Loucy (cell line): ENCODE measurements at regions not wholly inside any gene's neighbourhood (a gene's known extent, or its start where the extent isn't known, plus 50 kb on each side); places are given as distances from the start of the nearest gene placed in this dataset.

Experiments used
- H2AFZ ChIP-seq: fragments of 200-600 bp; sonication (generic); 2 replicates; pipeline ENCODE4 v1.6.0; 2016; ENCODE audit warnings: antibody characterized with exemption, mild to moderate bottlenecking, low read length, moderate library complexity
- H3F3A ChIP-seq: fragments of 200-600 bp; 2 replicates; pipeline ENCODE4 v1.6.0; 2016; ENCODE audit warnings: antibody characterized with exemption, low read depth, mild to moderate bottlenecking
- H3K27me3 ChIP-seq: fragments of 200-600 bp; sonication (generic); 2 replicates; pipeline ENCODE4 v1.6.1; 2014; ENCODE audit warnings: low read length, mild to moderate bottlenecking; ENCODE audit not compliant: insufficient read depth, poor library complexity, severe bottlenecking
- H3K36me3 ChIP-seq: fragments of 200-600 bp; sonication (generic); 2 replicates; pipeline ENCODE4 v1.6.1; 2016; ENCODE audit warnings: low read length; ENCODE audit not compliant: insufficient read depth
- H3K4me1 ChIP-seq: fragments of 200-600 bp; sonication (generic); 2 replicates; pipeline ENCODE4 v1.5.1; 2014; ENCODE audit warnings: low read length, mild to moderate bottlenecking; ENCODE audit not compliant: insufficient read depth, poor library complexity, severe bottlenecking
- H3K4me2 ChIP-seq: fragments of 200-600 bp; sonication (generic); 2 replicates; pipeline ENCODE4 v1.6.0; 2014; ENCODE audit warnings: antibody characterized with exemption, low read length, low read depth, mild to moderate bottlenecking; ENCODE audit not compliant: poor library complexity, severe bottlenecking
- H3K4me3 ChIP-seq: fragments of 200-600 bp; sonication (generic); 2 replicates; pipeline ENCODE4 v1.5.1; 2014; ENCODE audit warnings: low read length, mild to moderate bottlenecking, mixed read lengths; ENCODE audit not compliant: poor library complexity, severe bottlenecking
- H3K79me2 ChIP-seq: fragments of 200-600 bp; sonication (generic); 2 replicates; pipeline ENCODE4 v1.6.1; 2014; ENCODE audit warnings: low read length; ENCODE audit not compliant: insufficient read depth
- H3K9ac ChIP-seq: fragments of 200-600 bp; sonication (generic); 2 replicates; pipeline ENCODE4 v1.6.0; 2014; ENCODE audit warnings: mild to moderate bottlenecking, low read depth, low read length, moderate library complexity; ENCODE audit not compliant: poor library complexity, severe bottlenecking
- H3K9me2 ChIP-seq: fragments of 200-600 bp; sonication (generic); replicated peaks from 2 replicates; pipeline ENCODE4 v1.6.1; 2016; ENCODE audit warnings: low read depth, low read length, mixed read lengths
- H3K9me3 ChIP-seq: fragments of 200-600 bp; sonication (generic); 2 replicates; pipeline ENCODE4 v1.6.1; 2014; ENCODE audit warnings: mild to moderate bottlenecking, antibody characterized with exemption, low read length, low read depth; ENCODE audit not compliant: insufficient read depth
- H4K20me1 ChIP-seq: fragments of 200-600 bp; sonication (generic); 2 replicates; pipeline ENCODE4 v1.6.0; 2014; ENCODE audit warnings: antibody characterized with exemption, low read length, mild to moderate bottlenecking; ENCODE audit not compliant: insufficient read depth, poor library complexity, severe bottlenecking
- EZH2phosphoT487 ChIP-seq: fragments of 200-600 bp; IDR thresholded peaks from 2 replicates; pipeline ENCODE4 v1.6.1; 2018; ENCODE audit warnings: antibody characterized with exemption, mild to moderate bottlenecking, moderate library complexity, borderline replicate concordance
- TF ChIP-seq, protein P1 (sequence below): fragments of 200-600 bp; sonication (generic); conservative IDR thresholded peaks from 2 replicates; pipeline ENCODE4 v1.5.1; 2014; ENCODE audit warnings: mild to moderate bottlenecking, antibody characterized with exemption, low read length

- H3K36me3 ChIP-seq, result no peaks in the 10 kb centered on the region
- no peak overlapping the region for H2AFZ ChIP-seq
- no peaks in the 10 kb centered on the region for H4K20me1 ChIP-seq
- no peaks in the 10 kb centered on the region for H3K4me1 ChIP-seq
- TF ChIP-seq EZH2phosphoT487, result no peak
- TF ChIP-seq, protein P1, sequence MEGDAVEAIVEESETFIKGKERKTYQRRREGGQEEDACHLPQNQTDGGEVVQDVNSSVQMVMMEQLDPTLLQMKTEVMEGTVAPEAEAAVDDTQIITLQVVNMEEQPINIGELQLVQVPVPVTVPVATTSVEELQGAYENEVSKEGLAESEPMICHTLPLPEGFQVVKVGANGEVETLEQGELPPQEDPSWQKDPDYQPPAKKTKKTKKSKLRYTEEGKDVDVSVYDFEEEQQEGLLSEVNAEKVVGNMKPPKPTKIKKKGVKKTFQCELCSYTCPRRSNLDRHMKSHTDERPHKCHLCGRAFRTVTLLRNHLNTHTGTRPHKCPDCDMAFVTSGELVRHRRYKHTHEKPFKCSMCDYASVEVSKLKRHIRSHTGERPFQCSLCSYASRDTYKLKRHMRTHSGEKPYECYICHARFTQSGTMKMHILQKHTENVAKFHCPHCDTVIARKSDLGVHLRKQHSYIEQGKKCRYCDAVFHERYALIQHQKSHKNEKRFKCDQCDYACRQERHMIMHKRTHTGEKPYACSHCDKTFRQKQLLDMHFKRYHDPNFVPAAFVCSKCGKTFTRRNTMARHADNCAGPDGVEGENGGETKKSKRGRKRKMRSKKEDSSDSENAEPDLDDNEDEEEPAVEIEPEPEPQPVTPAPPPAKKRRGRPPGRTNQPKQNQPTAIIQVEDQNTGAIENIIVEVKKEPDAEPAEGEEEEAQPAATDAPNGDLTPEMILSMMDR, result no peak
- H3K9me3 ChIP-seq, result peaks cover 4% of the 10 kb centered on the region; the same call in 1 of the 2 replicates
- H3K27me3 ChIP-seq, result no peaks in the 10 kb centered on the region
- no peak overlapping the region for H3K4me3 ChIP-seq
- no peaks in the 10 kb centered on the region for H3K79me2 ChIP-seq
- H3F3A ChIP-seq, result no peaks in the 10 kb centered on the region
- H3K9ac ChIP-seq, result no peak overlapping the region
- H3K4me2 ChIP-seq, result no peak overlapping the region
- H3K9me2 ChIP-seq, result no peaks in the 10 kb centered on the region
These were observed 113.0 kb downstream of the LRATD1 start for GRCh38 chr2:14745288-14746076.

DNA sequence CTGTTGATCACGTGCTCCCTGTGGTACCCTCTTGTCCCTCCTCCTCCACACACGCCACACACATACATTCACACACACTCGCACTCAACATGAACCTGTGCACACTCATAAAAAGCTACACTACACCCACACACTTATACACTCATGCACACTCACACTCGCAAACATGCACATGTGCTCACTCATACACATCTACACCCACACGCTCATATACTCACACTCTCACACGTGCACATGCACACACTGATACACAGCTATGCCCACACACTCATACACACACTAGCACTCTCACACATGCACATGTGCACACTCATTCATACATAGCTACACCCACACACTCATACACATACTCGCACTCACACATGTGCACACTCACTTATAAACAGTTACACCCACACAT, 113.6 kb downstream of the LRATD1 start:
- H3F3A ChIP-seq, result no peaks in the 10 kb centered on the region
- H4K20me1 ChIP-seq, result no peaks in the 10 kb centered on the region
- no peak overlapping the region for H3K4me3 ChIP-seq
- no peak overlapping the region for H3K9ac ChIP-seq
- no peaks in the 10 kb centered on the region for H3K79me2 ChIP-seq
- H3K4me2 ChIP-seq, result no peak overlapping the region
- no peak overlapping the region for H2AFZ ChIP-seq
- TF ChIP-seq, protein P1, result no peak
- TF ChIP-seq EZH2phosphoT487, result no peak
- H3K27me3 ChIP-seq, result no peaks in the 10 kb centered on the region
- peaks cover 4% of the 10 kb centered on the region; the same call in 1 of the 2 replicates for H3K9me3 ChIP-seq
- H3K36me3 ChIP-seq, result no peaks in the 10 kb centered on the region
- H3K9me2 ChIP-seq, result no peaks in the 10 kb centered on the region
- no peaks in the 10 kb centered on the region for H3K4me1 ChIP-seq

DNA sequence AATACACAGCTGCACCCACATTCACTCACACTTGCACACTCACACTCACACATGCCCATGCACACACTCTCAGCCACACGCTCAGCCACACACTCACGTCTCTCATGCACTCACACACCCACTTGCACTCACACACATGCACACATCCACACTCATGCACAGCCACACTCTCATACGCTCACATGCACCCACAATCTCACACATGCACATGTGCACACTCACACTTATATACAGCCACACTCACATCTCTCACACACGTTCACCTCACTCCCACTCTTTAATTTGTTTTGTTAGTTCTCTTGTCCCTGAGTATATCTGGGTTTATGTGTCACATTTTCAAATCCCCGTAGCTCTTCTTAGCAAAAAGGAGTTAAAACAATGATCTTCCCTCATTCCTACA, 114.9 kb downstream of the LRATD1 start:
- Histone ChIP-seq H3K9me2 (no peaks in the 10 kb centered on the region), H3K36me3 (no peaks in the 10 kb centered on the region), H3K4me3 (no peak overlapping the region), H3K79me2 (no peaks in the 10 kb centered on the region), H3K9me3 (peaks cover 4% of the 10 kb centered on the region; the same call in 1 of the 2 replicates), H3K4me1 (no peaks in the 10 kb centered on the region), H4K20me1 (no peaks in the 10 kb centered on the region), H3K4me2 (no peak overlapping the region), H2AFZ (no peak overlapping the region), H3F3A (no peaks in the 10 kb centered on the region), H3K9ac (no peak overlapping the region), H3K27me3 (no peaks in the 10 kb centered on the region)
- no peak for TF ChIP-seq EZH2phosphoT487
- TF ChIP-seq, protein P1, result no peak
